Kidney capillary endothelial cell (primary cell): ENCODE measurements at regions not wholly inside any gene's neighbourhood (a gene's known extent, or its start where the extent isn't known, plus 50 kb on each side); places are given as distances from the start of the nearest gene placed in this dataset.
"Not testable (repeated sequence)": the region's sequence is repeated elsewhere in the genome, so short reads cannot be mapped to it uniquely, and the experiment has no call there.

Experiments
- DNase-seq: peaks from one replicate; pipeline ENCODE4 v3.0.0-alpha.2; 2018; ENCODE audit warnings: low spot score

- DNase-seq, result no peak
Measured at GRCh38 chr4:159655547-159655946, 552.7 kb downstream of the RAPGEF2 start.

- DNase-seq, result no peak
Measured at GRCh38 chr4:159669094-159669493, 566.2 kb downstream of the RAPGEF2 start.

GRCh38 chr4:159673221-159673620 is 570.3 kb downstream of the RAPGEF2 start:
- DNase-seq, result no peak

GRCh38 chr4:159674241-159674640 is 571.4 kb downstream of the RAPGEF2 start:
- DNase-seq, result no peak

- DNase-seq, result no peak
Measured at GRCh38 chr4:159677521-159677920, 574.6 kb downstream of the RAPGEF2 start.

- DNase-seq, result no peak
Measured at GRCh38 chr4:159682996-159683395, 580.1 kb downstream of the RAPGEF2 start.

GRCh38 chr4:159684061-159684460 is 581.2 kb downstream of the RAPGEF2 start:
- DNase-seq, result no peak

- DNase-seq, result no peak
Measured at GRCh38 chr4:159685340-159686092, 582.6 kb downstream of the RAPGEF2 start.

- no peak for DNase-seq
Measured at GRCh38 chr4:159689526-159689925, 586.6 kb downstream of the RAPGEF2 start.

- DNase-seq, result no peak
Measured at GRCh38 chr4:159697322-159698283, 594.7 kb downstream of the RAPGEF2 start.

- no peak for DNase-seq
Measured at GRCh38 chr4:159698336-159698735, 595.5 kb downstream of the RAPGEF2 start.

GRCh38 chr4:159702200-159702599 is 599.3 kb downstream of the RAPGEF2 start:
- no peak for DNase-seq

GRCh38 chr4:159705334-159705733 is 602.5 kb downstream of the RAPGEF2 start:
- DNase-seq, result no peak

- DNase-seq, result no peak
Measured at GRCh38 chr4:159706704-159707103, 603.8 kb downstream of the RAPGEF2 start.

- not testable (repeated sequence) for DNase-seq
Measured at GRCh38 chr4:159715180-159715579, 612.3 kb downstream of the RAPGEF2 start.

- no peak for DNase-seq
Measured at GRCh38 chr4:159719531-159719930, 616.7 kb downstream of the RAPGEF2 start.

GRCh38 chr4:159722052-159722451 is 619.2 kb downstream of the RAPGEF2 start:
- DNase-seq, result no peak

GRCh38 chr4:159722918-159723317 is 620.0 kb downstream of the RAPGEF2 start:
- DNase-seq, result no peak

GRCh38 chr4:159723341-159724048 is 620.6 kb downstream of the RAPGEF2 start:
- no peak for DNase-seq

GRCh38 chr4:159725571-159725970 is 622.7 kb downstream of the RAPGEF2 start:
- DNase-seq, result no peak

- no peak for DNase-seq
Measured at GRCh38 chr4:159735281-159736207, 632.7 kb downstream of the RAPGEF2 start.
